ENCODE measurements at regions not wholly inside any gene's neighbourhood (a gene's known extent, or its start where the extent isn't known, plus 50 kb on each side); places are given as distances from the start of the nearest gene placed in this dataset.

GRCh38 chrX:458631-459061, 71.9 kb upstream of the PPP2R3B start:
- ChIA-PET CTCF (no interaction called here), POLR2A (no interaction called here)
- intact Hi-C loops (cut with micrococcal nuclease) = no loop called here
- Mint-ChIP-seq H3K27ac (ENCODE audit: low read depth, unreplicated experiment) (no peak overlapping the region), H3K9me3 (ENCODE audit: unreplicated experiment) (peaks cover 44% of the 10 kb centered on the region), H3K4me1 (ENCODE audit: insufficient read depth, unreplicated experiment) (no peaks in the 10 kb centered on the region), H3K36me3 (ENCODE audit: insufficient read depth, unreplicated experiment) (no peaks in the 10 kb centered on the region), H3K4me3 (ENCODE audit: unreplicated experiment) (no peak overlapping the region), H3K27me3 (ENCODE audit: insufficient read depth, unreplicated experiment) (no peaks in the 10 kb centered on the region)
- BruUV-seq (replicated peaks) = no TSS peak
- no peak for DNase-seq (ENCODE audit: unreplicated experiment)
- TF ChIP-seq CTCF (IDR thresholded peaks at IDR 0.05; ENCODE audit: unreplicated experiment) = no peak

GRCh38 chrX:459611-460010, 72.9 kb upstream of the PPP2R3B start:
- ChIA-PET POLR2A (no interaction called here), CTCF (no interaction called here)
- H3K27ac Mint-ChIP-seq (ENCODE audit: low read depth, unreplicated experiment) = no peak overlapping the region

DNA sequence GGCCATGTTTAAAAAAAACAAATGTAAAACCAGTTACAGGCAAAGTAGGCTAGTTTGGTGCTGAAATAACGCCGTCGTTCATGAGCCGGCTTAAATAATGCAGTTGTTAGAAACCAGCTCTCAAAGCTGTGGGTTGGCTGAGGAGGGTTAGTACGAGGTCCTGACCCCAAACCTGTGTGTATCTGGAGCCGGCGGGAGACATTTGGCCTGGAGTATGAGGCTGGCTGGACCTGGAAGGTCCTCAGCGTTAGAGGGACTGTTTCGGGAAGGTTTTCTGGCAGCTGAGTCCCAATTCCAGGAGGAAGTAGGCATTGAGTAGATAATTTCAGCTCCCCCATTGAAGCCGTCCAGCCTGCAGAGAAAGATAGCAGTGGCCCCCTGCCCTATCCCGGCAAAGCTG, 73.4 kb upstream of the PPP2R3B start:
- Mint-ChIP-seq H3K9me3 (ENCODE audit: unreplicated experiment) (peaks cover 44% of the 10 kb centered on the region), H3K27me3 (ENCODE audit: insufficient read depth, unreplicated experiment) (no peaks in the 10 kb centered on the region), H3K4me3 (ENCODE audit: unreplicated experiment) (no peak overlapping the region), H3K27ac (ENCODE audit: low read depth, unreplicated experiment) (no peak overlapping the region), H3K36me3 (ENCODE audit: insufficient read depth, unreplicated experiment) (no peaks in the 10 kb centered on the region), H3K4me1 (ENCODE audit: insufficient read depth, unreplicated experiment) (no peaks in the 10 kb centered on the region)
- TF ChIP-seq CTCF (IDR thresholded peaks at IDR 0.05; ENCODE audit: unreplicated experiment) = no peak
- BruUV-seq (replicated peaks) = no TSS peak
- no peak for DNase-seq (ENCODE audit: unreplicated experiment)
- ChIA-PET CTCF (no interaction called here), POLR2A (no interaction called here)
- intact Hi-C loops (cut with micrococcal nuclease) = no loop called here

More at GRCh38 chrX:459611-460010, 72.9 kb upstream of the PPP2R3B start:
- no TSS peak for BruUV-seq (replicated peaks)
- H3K9me3 Mint-ChIP-seq (ENCODE audit: unreplicated experiment) = peaks cover 44% of the 10 kb centered on the region
- no peak for TF ChIP-seq CTCF (IDR thresholded peaks at IDR 0.05; ENCODE audit: unreplicated experiment)
- intact Hi-C loops (cut with micrococcal nuclease) = no loop called here
- no peak overlapping the region for H3K4me3 Mint-ChIP-seq (ENCODE audit: unreplicated experiment)
- DNase-seq (ENCODE audit: unreplicated experiment) = no peak
- no peaks in the 10 kb centered on the region for H3K27me3 Mint-ChIP-seq (ENCODE audit: insufficient read depth, unreplicated experiment)
- no peaks in the 10 kb centered on the region for H3K36me3 Mint-ChIP-seq (ENCODE audit: insufficient read depth, unreplicated experiment)
- H3K4me1 Mint-ChIP-seq (ENCODE audit: insufficient read depth, unreplicated experiment) = no peaks in the 10 kb centered on the region

DNA sequence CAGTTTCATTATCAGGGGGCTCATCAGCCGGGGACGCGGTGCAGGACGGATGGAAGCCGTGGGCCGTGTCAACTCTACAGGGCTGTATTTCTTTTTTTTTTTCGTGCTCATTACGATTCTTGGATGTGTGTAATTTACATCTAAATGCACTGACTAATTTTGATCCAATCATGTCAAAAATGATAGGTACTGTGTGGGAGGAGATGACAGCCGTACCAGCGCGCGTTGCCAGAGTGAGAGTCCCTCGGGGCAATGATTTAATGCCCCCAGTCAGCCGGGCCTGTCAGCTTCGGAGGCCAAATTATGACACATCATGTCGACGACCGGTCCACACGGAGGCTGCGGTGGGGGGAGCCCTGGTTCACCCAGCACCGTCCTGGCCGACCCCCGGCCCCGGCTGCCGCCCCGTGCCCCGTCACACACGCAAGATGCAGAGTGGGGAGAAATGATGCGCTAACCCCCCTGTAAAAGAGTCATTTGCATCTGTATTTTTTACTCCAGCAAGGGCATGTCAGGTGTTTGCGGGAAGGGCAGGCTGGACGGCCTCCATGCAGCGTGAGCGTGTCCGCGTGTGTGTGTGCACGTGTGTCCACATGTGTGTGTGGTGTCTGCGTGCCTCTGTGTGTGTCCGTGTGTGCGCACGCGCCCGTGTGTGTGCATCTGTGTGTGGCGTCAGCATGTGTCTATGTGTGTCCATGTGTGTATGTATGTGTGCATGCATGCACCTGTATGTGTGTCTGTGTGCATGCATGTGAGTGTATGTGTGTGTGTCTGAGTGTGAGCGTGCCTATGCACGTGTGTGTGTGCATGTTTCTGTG, 74.3 kb upstream of the PPP2R3B start:
- Mint-ChIP-seq H3K36me3 (ENCODE audit: insufficient read depth, unreplicated experiment) (no peaks in the 10 kb centered on the region), H3K27ac (ENCODE audit: low read depth, unreplicated experiment) (no peak overlapping the region), H3K9me3 (ENCODE audit: unreplicated experiment) (peaks cover 45% of the 10 kb centered on the region), H3K4me1 (ENCODE audit: insufficient read depth, unreplicated experiment) (no peaks in the 10 kb centered on the region), H3K4me3 (ENCODE audit: unreplicated experiment) (no peak overlapping the region), H3K27me3 (ENCODE audit: insufficient read depth, unreplicated experiment) (no peaks in the 10 kb centered on the region)
- CTCF ChIA-PET = no interaction called here
- TF ChIP-seq CTCF (IDR thresholded peaks at IDR 0.05; ENCODE audit: unreplicated experiment) = no peak
- POLR2A ChIA-PET = no interaction called here
- no TSS peak for BruUV-seq (replicated peaks)
- DNase-seq (ENCODE audit: unreplicated experiment) = no peak
- intact Hi-C loops (cut with micrococcal nuclease) = no loop called here

Measured in MCF 10A (cell line).